Psoas muscle (tissue), 7 donors: ENCODE measurements at regions not wholly inside any gene's neighbourhood (a gene's known extent, or its start where the extent isn't known, plus 50 kb on each side); places are given as distances from the start of the nearest gene placed in this dataset.

Experiments
- ATAC-seq, 4 donors: fragments of 200-7000 bp; cut with Tn5 transposase; one replicate each; pipeline ENCODE4 v1.9.1; 2020; ENCODE audit warnings: moderate library complexity in 3 of 4, mild to moderate bottlenecking in 2 of 4
- DNase-seq, 2 donors: peaks; one replicate each; pipeline ENCODE4 v3.0.0-alpha.2; 2020
- H3K27ac ChIP-seq: fragments of 200-600 bp; one replicate; pipeline ENCODE4 v1.8.0; 2022
- H3K27me3 ChIP-seq, 3 donors: fragments of 200-600 bp in 1 of 3; one replicate each; pipeline versions ENCODE4 v1.6.1 to v1.8.0; 2013 to 2022; ENCODE audit warnings: low read length in 2 of 3, mild to moderate bottlenecking in 2 of 3, moderate library complexity in 1 of 3; ENCODE audit not compliant: insufficient read depth in 3 of 3
- H3K36me3 ChIP-seq, 2 donors: fragments of 200-600 bp in 1 of 2; one replicate each; pipeline versions ENCODE4 v1.6.1 to v1.8.0; 2013 to 2022; ENCODE audit warnings: low read depth in 1 of 2, mild to moderate bottlenecking in 1 of 2, moderate library complexity in 1 of 2; ENCODE audit not compliant: insufficient read depth in 1 of 2
- H3K4me1 ChIP-seq: fragments of 200-600 bp; one replicate; pipeline ENCODE4 v1.8.0; 2022
- H3K4me3 ChIP-seq: fragments of 200-600 bp; one replicate; pipeline ENCODE4 v1.8.0; 2022; ENCODE audit warnings: mild to moderate bottlenecking
- H3K9me3 ChIP-seq: fragments of 200-600 bp; one replicate; pipeline ENCODE4 v1.8.0; 2022
- CTCF ChIP-seq: fragments of 200-600 bp; IDR thresholded peaks from one replicate; pipeline ENCODE4 v1.8.0; 2022; ENCODE audit warnings: antibody characterized with exemption
- WGBS, 3 donors: extraction: QIAGEN DNeasy Blood & Tissue Kit; methylation state at CpG; one replicate each; pipeline versions ENCODE4 v1.1.6 to v1.1.7; 2013; 5-methylcytosine and 5-hydroxymethylcytosine counted together
- intact Hi-C, 2 donors: fragments of 100-400 bp; cut with DNase I; formaldehyde crosslinking; loops; one replicate each; pipeline versions ENCODE4 v1.11.0 to v1.14.2; 2022
- donor health status: healthy with polysubstance abuse.
- donor health status: DM: no; HTN: no; CAD: no; lungs with moderate emphysema.
- donor health status: Bipolar disorder and iron deficiency.
- donor health status: healthy.
- donor health status: DM: yes; HTN: yes; CAD: no.
- donor health status: DM: no; HTN: no; CAD: no.
- donor health status: DM: yes; HTN: yes; CAD: no.

DNA sequence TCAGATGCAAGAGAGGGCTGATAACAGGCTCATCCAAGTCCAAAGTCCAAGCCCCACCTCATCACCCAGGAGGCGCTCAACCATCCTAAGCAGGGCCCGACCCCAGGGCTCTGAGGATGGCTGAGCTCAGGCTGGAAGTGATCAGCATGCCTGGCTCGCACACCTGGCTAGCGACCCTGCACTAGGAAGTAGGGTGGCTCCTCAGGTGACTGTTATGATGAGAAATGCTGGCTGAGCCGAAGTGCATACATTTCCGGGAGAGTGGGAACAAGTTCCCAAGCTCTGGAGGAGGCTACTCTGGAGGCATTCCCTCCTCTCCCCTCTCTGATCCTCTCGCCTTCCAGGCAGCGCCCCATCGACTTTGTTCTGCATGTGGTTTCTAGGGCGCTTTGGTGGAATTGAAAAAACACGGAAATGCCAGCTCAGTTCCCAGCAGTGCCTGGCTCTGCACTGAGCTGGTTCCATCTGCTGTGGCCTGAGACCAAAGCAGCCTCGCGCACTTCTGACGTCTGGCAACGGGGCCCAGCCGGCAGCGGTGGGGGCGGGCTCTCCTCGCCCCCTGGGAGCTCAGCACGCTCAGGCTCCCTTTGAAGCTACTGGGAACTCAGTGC lies 130.3 kb downstream of the IRF8 start:
- DNase-seq (peak in 1 of 2 donors; percentile 59), ATAC-seq (no peak)
- WGBS, 3 donors: 18 to 21% (median 19%) methylated on average over 19 to 20 of the region's 20 CpGs
- Histone ChIP-seq H3K4me1 (no peaks in the 10 kb centered on the region), H3K4me3 (no peak overlapping the region), H3K9me3 (peaks cover 9% of the 10 kb centered on the region), H3K36me3 (no peaks in the 10 kb centered on the region), H3K27ac (no peak overlapping the region), H3K27me3 (peaks cover 0 to 4% (median 4%) of the 10 kb centered on the region in 3 donors)
- no peak for TF ChIP-seq CTCF
- intact Hi-C loops: no loop called here

DNA sequence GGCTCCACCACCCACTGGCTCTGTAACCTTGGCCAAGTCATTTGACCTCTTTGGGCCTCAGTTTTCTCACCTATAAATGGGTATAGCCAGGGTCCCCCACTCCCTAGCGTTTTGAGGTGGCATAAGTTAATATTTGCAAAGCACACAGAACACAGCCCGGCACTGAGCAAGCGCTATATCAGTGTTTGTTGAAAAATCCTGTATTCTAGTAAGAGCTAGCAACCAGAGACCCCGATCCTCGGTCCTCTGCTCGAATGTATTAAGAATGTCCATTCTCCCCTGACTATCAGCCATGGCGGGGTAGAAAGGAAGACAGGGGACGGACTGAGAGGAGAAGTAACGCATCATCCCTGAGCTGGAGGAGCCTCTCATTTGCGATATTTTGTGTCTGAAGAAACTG lies 131.2 kb downstream of the IRF8 start:
- H3K4me1 ChIP-seq: no peaks in the 10 kb centered on the region
- ATAC-seq (no peak), DNase-seq (no peak)
- no peak for TF ChIP-seq CTCF
- H3K27ac ChIP-seq: no peak overlapping the region
- no peaks in the 10 kb centered on the region for H3K36me3 ChIP-seq
- WGBS, 3 donors: 92 to 94% (median 93%) methylated on average over 10 of the region's 10 CpGs
- H3K27me3 ChIP-seq: peaks cover 0 to 10% (median 4%) of the 10 kb centered on the region in 3 donors
- no peaks in the 10 kb centered on the region for H3K9me3 ChIP-seq
- intact Hi-C loops: no loop called here
- H3K4me3 ChIP-seq: no peak overlapping the region

DNA sequence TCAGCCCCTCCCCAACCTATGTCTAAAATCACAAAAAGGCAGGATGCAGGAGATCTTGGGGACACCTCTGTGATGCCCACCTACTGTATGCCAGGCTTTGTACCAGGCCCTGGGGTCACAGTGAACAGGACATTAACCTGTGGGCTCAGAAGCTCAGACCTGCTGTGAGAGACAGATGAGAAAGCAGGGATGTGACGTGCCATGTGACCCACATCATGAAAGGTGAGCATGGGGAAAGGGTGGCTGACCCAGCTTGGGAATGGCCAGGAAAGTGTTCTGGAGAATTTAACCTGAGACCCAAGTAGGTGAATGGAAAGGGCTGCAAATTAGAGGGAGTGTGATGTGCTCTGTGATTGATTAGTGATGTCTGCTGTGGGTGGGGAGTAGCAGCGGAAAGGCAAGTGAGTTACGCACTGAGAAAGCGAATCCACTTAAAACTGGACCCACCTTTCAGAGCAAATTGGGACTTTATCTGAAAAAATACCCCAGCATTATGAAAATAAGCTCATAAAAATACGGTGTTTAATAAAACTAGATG lies 132.2 kb downstream of the IRF8 start:
- no peaks in the 10 kb centered on the region for H3K4me1 ChIP-seq
- 80 to 92% (median 89%) methylated on average over 5 of the region's 5 CpGs for WGBS, 3 donors
- H3K27ac ChIP-seq: no peak overlapping the region
- peaks cover 0 to 10% (median 6%) of the 10 kb centered on the region in 3 donors for H3K27me3 ChIP-seq
- intact Hi-C loops: no loop called here
- no peaks in the 10 kb centered on the region for H3K9me3 ChIP-seq
- ATAC-seq (no peak), DNase-seq (no peak)
- no peaks in the 10 kb centered on the region for H3K36me3 ChIP-seq
- no peak for TF ChIP-seq CTCF
- no peak overlapping the region for H3K4me3 ChIP-seq

DNA sequence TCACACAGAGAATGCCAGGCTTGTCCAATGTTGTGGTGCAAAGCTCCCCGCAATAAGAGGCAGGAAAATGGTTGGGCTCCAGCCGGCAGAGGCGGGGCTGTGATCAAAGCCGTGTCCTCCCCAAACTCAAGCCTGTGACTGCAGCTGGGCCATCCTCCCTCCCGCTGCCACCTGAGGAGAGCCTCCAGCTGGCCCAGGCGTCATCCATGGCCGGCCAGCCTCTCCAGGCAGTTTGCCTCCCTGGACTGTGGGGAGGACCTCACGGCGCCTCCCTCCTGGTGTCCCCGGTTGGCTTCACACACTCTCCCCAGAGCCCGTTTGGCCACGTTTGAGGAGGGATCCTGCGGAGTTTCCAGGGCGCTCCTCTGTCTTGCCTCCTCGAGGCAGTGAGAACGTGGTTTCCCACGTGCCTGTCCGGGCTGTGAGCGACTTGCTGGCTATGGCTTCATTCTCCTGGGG lies 134.1 kb downstream of the IRF8 start:
- no peaks in the 10 kb centered on the region for H3K9me3 ChIP-seq
- peaks cover 0 to 16% (median 6%) of the 10 kb centered on the region in 3 donors for H3K27me3 ChIP-seq
- no peak overlapping the region for H3K4me3 ChIP-seq
- intact Hi-C loops: no loop called here
- ATAC-seq (no peak), DNase-seq (no peak)
- H3K36me3 ChIP-seq: no peaks in the 10 kb centered on the region
- WGBS, 3 donors: 4 to 17% (median 12%) methylated on average over 19 of the region's 19 CpGs
- no peaks in the 10 kb centered on the region for H3K4me1 ChIP-seq
- H3K27ac ChIP-seq: no peak overlapping the region
- no peak for TF ChIP-seq CTCF

DNA sequence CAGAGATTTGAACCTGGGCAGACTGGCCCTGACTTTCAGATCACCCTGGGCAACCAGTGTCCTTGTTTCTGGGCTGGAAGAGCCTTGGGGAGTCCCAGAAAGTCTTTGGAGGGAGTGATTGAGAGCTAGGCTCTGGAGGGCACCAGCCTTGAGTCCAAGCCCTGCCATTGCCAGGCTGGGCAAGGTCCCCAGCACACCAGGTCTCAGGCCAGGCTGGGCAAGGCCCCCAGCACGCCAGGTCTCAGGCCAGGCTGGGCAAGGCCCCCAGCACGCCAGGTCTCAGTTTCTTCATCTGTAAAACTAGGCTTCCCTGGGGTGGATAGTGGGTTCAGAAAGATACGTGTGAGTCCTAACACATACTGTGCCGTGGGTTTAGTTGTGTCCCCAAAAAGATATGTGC lies 135.0 kb downstream of the IRF8 start:
- Histone ChIP-seq H3K36me3 (no peaks in the 10 kb centered on the region), H3K4me3 (no peak overlapping the region), H3K27ac (no peak overlapping the region), H3K9me3 (no peaks in the 10 kb centered on the region), H3K27me3 (peaks cover 0 to 16% (median 6%) of the 10 kb centered on the region in 3 donors), H3K4me1 (no peaks in the 10 kb centered on the region)
- TF ChIP-seq CTCF: no peak
- DNase-seq: no peak
- intact Hi-C loops: no loop called here
- 76 to 83% (median 83%) methylated on average over 4 of the region's 4 CpGs for WGBS, 3 donors
- no peak for ATAC-seq
